ENCODE measurements at regions not wholly inside any gene's neighbourhood (a gene's known extent, or its start where the extent isn't known, plus 50 kb on each side); places are given as distances from the start of the nearest gene placed in this dataset.
"Not testable (repeated sequence)": the region's sequence is repeated elsewhere in the genome, so short reads cannot be mapped to it uniquely, and the experiment has no call there.

- no peak overlapping the region for H3K27ac Mint-ChIP-seq
- H3K4me3 Mint-ChIP-seq = no peak overlapping the region
- peaks cover 58% of the 10 kb centered on the region for H3K27me3 Mint-ChIP-seq
- H3K9me3 ChIP-seq (ENCODE audit: control insufficient read depth, low read length, poor library complexity, severe bottlenecking) = no peaks in the 10 kb centered on the region
- DNase-seq = no peak
- peaks cover 1% of the 10 kb centered on the region for H3K36me3 Mint-ChIP-seq (ENCODE audit: low read depth)
- ATAC-seq = no peak
- peaks cover 5% of the 10 kb centered on the region for H3K4me1 Mint-ChIP-seq
These were observed 158.7 kb upstream of the NBPF11 start for GRCh38 chr1:148310807-148311206.

GRCh38 chr1:148309940-148310500, 157.9 kb upstream of the NBPF11 start:
- H3K27me3 Mint-ChIP-seq = peaks cover 57% of the 10 kb centered on the region
- H3K36me3 Mint-ChIP-seq (ENCODE audit: low read depth) = no peaks in the 10 kb centered on the region
- peaks cover 3% of the 10 kb centered on the region for H3K4me1 Mint-ChIP-seq
- DNase-seq (no peak), ATAC-seq (no peak)
- H3K27ac Mint-ChIP-seq = no peak overlapping the region
- H3K4me3 Mint-ChIP-seq = no peak overlapping the region
- no peaks in the 10 kb centered on the region for H3K9me3 ChIP-seq (ENCODE audit: control insufficient read depth, low read length, poor library complexity, severe bottlenecking)

- Mint-ChIP-seq H3K4me1 (peaks cover 6% of the 10 kb centered on the region), H3K36me3 (ENCODE audit: low read depth) (no peaks in the 10 kb centered on the region), H3K27ac (no peak overlapping the region), H3K27me3 (peaks cover 60% of the 10 kb centered on the region), H3K4me3 (no peak overlapping the region)
- no peak for ATAC-seq
- H3K9me3 ChIP-seq (ENCODE audit: control insufficient read depth, low read length, poor library complexity, severe bottlenecking) = no peaks in the 10 kb centered on the region
- no peak for DNase-seq
These were observed 156.9 kb upstream of the NBPF11 start for GRCh38 chr1:148308832-148309458.

- H3K4me1 Mint-ChIP-seq = peaks cover 10% of the 10 kb centered on the region
- no peak overlapping the region for H3K4me3 Mint-ChIP-seq
- H3K27me3 Mint-ChIP-seq = peaks cover 59% of the 10 kb centered on the region
- ATAC-seq (no peak), DNase-seq (no peak)
- H3K9me3 ChIP-seq (ENCODE audit: control insufficient read depth, low read length, poor library complexity, severe bottlenecking) = no peaks in the 10 kb centered on the region
- no peaks in the 10 kb centered on the region for H3K36me3 Mint-ChIP-seq (ENCODE audit: low read depth)
- no peak overlapping the region for H3K27ac Mint-ChIP-seq
These were observed 155.6 kb upstream of the NBPF11 start for GRCh38 chr1:148307583-148308185.

GRCh38 chr1:148304935-148305334, 152.9 kb upstream of the NBPF11 start:
- not testable (repeated sequence) for H3K4me3 Mint-ChIP-seq; H3K9me3 ChIP-seq (ENCODE audit: control insufficient read depth, low read length, poor library complexity, severe bottlenecking); H3K36me3 Mint-ChIP-seq (ENCODE audit: low read depth); H3K27ac Mint-ChIP-seq; DNase-seq; ATAC-seq
- Mint-ChIP-seq H3K4me1 (peaks cover 10% of the 10 kb centered on the region), H3K27me3 (peaks cover 36% of the 10 kb centered on the region)

- Mint-ChIP-seq H3K4me1 (peaks cover 10% of the 10 kb centered on the region), H3K27me3 (peaks cover 30% of the 10 kb centered on the region), H3K4me3 (peak overlapping the region; percentile 84), H3K27ac (peak overlapping the region; percentile 88)
- H3K9me3 ChIP-seq (ENCODE audit: control insufficient read depth, low read length, poor library complexity, severe bottlenecking); H3K36me3 Mint-ChIP-seq (ENCODE audit: low read depth): not testable (repeated sequence)
- DNase-seq = peak in 2 of 3 donors; percentile 28 to 51
- peak; percentile 91 for ATAC-seq
These were observed 150.7 kb upstream of the NBPF11 start for GRCh38 chr1:148302586-148303364.

- not testable (repeated sequence) for H3K27ac Mint-ChIP-seq; H3K36me3 Mint-ChIP-seq (ENCODE audit: low read depth); H3K4me3 Mint-ChIP-seq; DNase-seq; ATAC-seq; H3K9me3 ChIP-seq (ENCODE audit: control insufficient read depth, low read length, poor library complexity, severe bottlenecking); H3K4me1 Mint-ChIP-seq
- peaks cover 33% of the 10 kb centered on the region for H3K27me3 Mint-ChIP-seq
These were observed 145.8 kb upstream of the NBPF11 start for GRCh38 chr1:148297852-148298251.

GRCh38 chr1:148296511-148296910, 144.4 kb upstream of the NBPF11 start:
- H3K27me3 Mint-ChIP-seq = peaks cover 44% of the 10 kb centered on the region
- no peak overlapping the region for H3K27ac Mint-ChIP-seq

GRCh38 chr1:148294116-148294807, 142.2 kb upstream of the NBPF11 start:
- H3K9me3 ChIP-seq (ENCODE audit: control insufficient read depth, low read length, poor library complexity, severe bottlenecking) = no peaks in the 10 kb centered on the region
- no peak overlapping the region for H3K27ac Mint-ChIP-seq
- peaks cover 4% of the 10 kb centered on the region for H3K4me1 Mint-ChIP-seq
- DNase-seq (no peak), ATAC-seq (no peak)
- no peaks in the 10 kb centered on the region for H3K36me3 Mint-ChIP-seq (ENCODE audit: low read depth)
- peaks cover 50% of the 10 kb centered on the region for H3K27me3 Mint-ChIP-seq
- no peak overlapping the region for H3K4me3 Mint-ChIP-seq

More at GRCh38 chr1:148296511-148296910, 144.4 kb upstream of the NBPF11 start:
- no peaks in the 10 kb centered on the region for H3K36me3 Mint-ChIP-seq (ENCODE audit: low read depth)
- H3K4me3 Mint-ChIP-seq = no peak overlapping the region
- H3K4me1 Mint-ChIP-seq = peaks cover 4% of the 10 kb centered on the region
- ATAC-seq (no peak), DNase-seq (no peak)
- no peaks in the 10 kb centered on the region for H3K9me3 ChIP-seq (ENCODE audit: control insufficient read depth, low read length, poor library complexity, severe bottlenecking)

GRCh38 chr1:148293651-148294050, 141.6 kb upstream of the NBPF11 start:
- no peak overlapping the region for H3K4me3 Mint-ChIP-seq
- H3K4me1 Mint-ChIP-seq = peaks cover 4% of the 10 kb centered on the region
- H3K9me3 ChIP-seq (ENCODE audit: control insufficient read depth, low read length, poor library complexity, severe bottlenecking) = no peaks in the 10 kb centered on the region
- no peaks in the 10 kb centered on the region for H3K36me3 Mint-ChIP-seq (ENCODE audit: low read depth)
- peaks cover 50% of the 10 kb centered on the region for H3K27me3 Mint-ChIP-seq
- ATAC-seq (no peak), DNase-seq (no peak)
- H3K27ac Mint-ChIP-seq = no peak overlapping the region

GRCh38 chr1:148292915-148293314, 140.8 kb upstream of the NBPF11 start:
- ATAC-seq (no peak), DNase-seq (no peak)
- Mint-ChIP-seq H3K27me3 (peaks cover 53% of the 10 kb centered on the region), H3K36me3 (ENCODE audit: low read depth) (no peaks in the 10 kb centered on the region), H3K27ac (no peak overlapping the region), H3K4me1 (peaks cover 4% of the 10 kb centered on the region), H3K4me3 (no peak overlapping the region)
- H3K9me3 ChIP-seq (ENCODE audit: control insufficient read depth, low read length, poor library complexity, severe bottlenecking) = no peaks in the 10 kb centered on the region

GRCh38 chr1:148290881-148291280, 138.8 kb upstream of the NBPF11 start:
- no peak for DNase-seq
- no peaks in the 10 kb centered on the region for H3K9me3 ChIP-seq (ENCODE audit: control insufficient read depth, low read length, poor library complexity, severe bottlenecking)
- Mint-ChIP-seq H3K4me3 (no peak overlapping the region), H3K36me3 (ENCODE audit: low read depth) (no peaks in the 10 kb centered on the region), H3K27ac (no peak overlapping the region), H3K4me1 (peaks cover 2% of the 10 kb centered on the region), H3K27me3 (peaks cover 57% of the 10 kb centered on the region)
- no peak for ATAC-seq

- H3K36me3 Mint-ChIP-seq (ENCODE audit: low read depth) = no peaks in the 10 kb centered on the region
- no peak overlapping the region for H3K27ac Mint-ChIP-seq
- no peak for DNase-seq
- H3K4me1 Mint-ChIP-seq = peaks cover 2% of the 10 kb centered on the region
- H3K27me3 Mint-ChIP-seq = peaks cover 45% of the 10 kb centered on the region
- ATAC-seq = no peak
- H3K9me3 ChIP-seq (ENCODE audit: control insufficient read depth, low read length, poor library complexity, severe bottlenecking) = no peaks in the 10 kb centered on the region
- H3K4me3 Mint-ChIP-seq = no peak overlapping the region
These were observed 137.6 kb upstream of the NBPF11 start for GRCh38 chr1:148289647-148290046.

All from T-helper 17 cell (primary cell).